ENCODE measurements at regions not wholly inside any gene's neighbourhood (a gene's known extent, or its start where the extent isn't known, plus 50 kb on each side); places are given as distances from the start of the nearest gene placed in this dataset.

- TF ChIP-seq CTCF (IDR thresholded peaks at IDR 0.05; ENCODE audit: insufficient read depth, low read length, poor library complexity, severe bottlenecking) (no peak), EZH2phosphoT487 (conservative IDR thresholded peaks at IDR 0.05; ENCODE audit: low read length) (no peak)
These were observed 153.5 kb upstream of the MAF start for GRCh38 chr16:79754081-79754480.

Data from SU-DHL-6 (cell line).